ENCODE measurements at regions not wholly inside any gene's neighbourhood (a gene's known extent, or its start where the extent isn't known, plus 50 kb on each side); places are given as distances from the start of the nearest gene placed in this dataset.

GRCh38 chr13:107025991-107026390, 458.1 kb upstream of the ARGLU1 start:
- TF ChIP-seq CTCF (IDR thresholded peaks at IDR 0.05; ENCODE audit: insufficient read depth in 1 of 2, low read depth in 1 of 2, low read length in 1 of 2, severe bottlenecking in 1 of 2, unreplicated experiment in 1 of 2): no peak
- H3K4me1 ChIP-seq: no peaks in the 10 kb centered on the region
- CTCF ChIA-PET: no interaction called here
- H3K27me3 ChIP-seq (replicated peaks; ENCODE audit: control insufficient read depth, insufficient read depth, low read length): no peaks in the 10 kb centered on the region
- Mint-ChIP-seq H3K9me3 (ENCODE audit: unreplicated experiment) (peaks cover 31% of the 10 kb centered on the region), H3K4me1 (ENCODE audit: low read depth, unreplicated experiment) (no peaks in the 10 kb centered on the region), H3K36me3 (ENCODE audit: insufficient read depth, unreplicated experiment) (peaks cover 6% of the 10 kb centered on the region), H3K4me3 (ENCODE audit: unreplicated experiment) (no peak overlapping the region), H3K27me3 (ENCODE audit: insufficient read depth, unreplicated experiment) (no peaks in the 10 kb centered on the region), H3K27ac (ENCODE audit: unreplicated experiment) (no peak overlapping the region)
- DNase-seq: no peak
- H3K9me3 ChIP-seq: no peaks in the 10 kb centered on the region
- H3K36me3 ChIP-seq (ENCODE audit: control insufficient read depth, insufficient read depth, low read length): no peaks in the 10 kb centered on the region
- intact Hi-C loops (cut with micrococcal nuclease; ENCODE audit: unreplicated experiment): no loop called here
- POLR2A ChIA-PET: no interaction called here
- H3K4me3 ChIP-seq (ENCODE audit: low read depth, low read length): no peak overlapping the region
- no TSS peak for BruUV-seq (replicated peaks)

GRCh38 chr13:107023335-107023734, 455.4 kb upstream of the ARGLU1 start:
- H3K4me3 ChIP-seq (ENCODE audit: low read depth, low read length): no peak overlapping the region
- Mint-ChIP-seq H3K9me3 (ENCODE audit: unreplicated experiment) (peaks cover 31% of the 10 kb centered on the region), H3K27me3 (ENCODE audit: insufficient read depth, unreplicated experiment) (no peaks in the 10 kb centered on the region), H3K4me3 (ENCODE audit: unreplicated experiment) (no peak overlapping the region), H3K4me1 (ENCODE audit: low read depth, unreplicated experiment) (peaks cover 17% of the 10 kb centered on the region), H3K27ac (ENCODE audit: unreplicated experiment) (no peak overlapping the region), H3K36me3 (ENCODE audit: insufficient read depth, unreplicated experiment) (peaks cover 6% of the 10 kb centered on the region)
- no peak for TF ChIP-seq CTCF (IDR thresholded peaks at IDR 0.05; ENCODE audit: insufficient read depth in 1 of 2, low read depth in 1 of 2, low read length in 1 of 2, severe bottlenecking in 1 of 2, unreplicated experiment in 1 of 2)
- no TSS peak for BruUV-seq (replicated peaks)
- DNase-seq: no peak
- H3K4me1 ChIP-seq: peaks cover 17% of the 10 kb centered on the region
- ChIA-PET CTCF (no interaction called here), POLR2A (no interaction called here)
- H3K36me3 ChIP-seq (ENCODE audit: control insufficient read depth, insufficient read depth, low read length): no peaks in the 10 kb centered on the region; the same call in 1 of the 2 replicates
- no peaks in the 10 kb centered on the region for H3K27me3 ChIP-seq (replicated peaks; ENCODE audit: control insufficient read depth, insufficient read depth, low read length)
- no peaks in the 10 kb centered on the region for H3K9me3 ChIP-seq
- intact Hi-C loops (cut with micrococcal nuclease; ENCODE audit: unreplicated experiment): no loop called here

- no peak for TF ChIP-seq CTCF (IDR thresholded peaks at IDR 0.05; ENCODE audit: insufficient read depth in 1 of 2, low read depth in 1 of 2, low read length in 1 of 2, severe bottlenecking in 1 of 2, unreplicated experiment in 1 of 2)
- Histone ChIP-seq H3K4me3 (ENCODE audit: low read depth, low read length) (no peak overlapping the region), H3K9me3 (no peaks in the 10 kb centered on the region), H3K27me3 (replicated peaks; ENCODE audit: control insufficient read depth, insufficient read depth, low read length) (no peaks in the 10 kb centered on the region), H3K36me3 (ENCODE audit: control insufficient read depth, insufficient read depth, low read length) (no peaks in the 10 kb centered on the region; the same call in 1 of the 2 replicates), H3K4me1 (peaks cover 32% of the 10 kb centered on the region)
- Mint-ChIP-seq H3K4me1 (ENCODE audit: low read depth, unreplicated experiment) (peaks cover 21% of the 10 kb centered on the region), H3K9me3 (ENCODE audit: unreplicated experiment) (peaks cover 20% of the 10 kb centered on the region), H3K4me3 (ENCODE audit: unreplicated experiment) (no peak overlapping the region), H3K36me3 (ENCODE audit: insufficient read depth, unreplicated experiment) (peaks cover 6% of the 10 kb centered on the region), H3K27me3 (ENCODE audit: insufficient read depth, unreplicated experiment) (no peaks in the 10 kb centered on the region), H3K27ac (ENCODE audit: unreplicated experiment) (no peak overlapping the region)
- ChIA-PET CTCF (no interaction called here), POLR2A (no interaction called here)
- no peak for DNase-seq
- intact Hi-C loops (cut with micrococcal nuclease; ENCODE audit: unreplicated experiment): no loop called here
- no TSS peak for BruUV-seq (replicated peaks)
Measured at GRCh38 chr13:107020393-107020792, 452.5 kb upstream of the ARGLU1 start.
